GM10847 (cell line): ENCODE measurements at regions not wholly inside any gene's neighbourhood (a gene's known extent, or its start where the extent isn't known, plus 50 kb on each side); places are given as distances from the start of the nearest gene placed in this dataset.

Source experiments
- POLR2A ChIP-seq: IDR thresholded peaks from 2 replicates; pipeline ENCODE4 v1.6.1; 2011; ENCODE audit not compliant: insufficient read length; ENCODE audit errors: extremely low read depth

GRCh38 chr13:29935309-29935981, 85.0 kb upstream of the UBL3 start:
- no peak for TF ChIP-seq POLR2A

GRCh38 chr13:29934531-29935308, 84.3 kb upstream of the UBL3 start:
- TF ChIP-seq POLR2A = no peak

GRCh38 chr13:29933401-29933800, 83.0 kb upstream of the UBL3 start:
- TF ChIP-seq POLR2A = no peak

GRCh38 chr13:29931696-29932095, 81.3 kb upstream of the UBL3 start:
- no peak for TF ChIP-seq POLR2A

- TF ChIP-seq POLR2A = no peak
Measured at GRCh38 chr13:29929062-29929847, 78.8 kb upstream of the UBL3 start.

GRCh38 chr13:29926098-29926476, 75.7 kb upstream of the UBL3 start:
- no peak for TF ChIP-seq POLR2A

- TF ChIP-seq POLR2A = no peak
Measured at GRCh38 chr13:29925457-29926097, 75.2 kb upstream of the UBL3 start.

GRCh38 chr13:29924482-29925350, 74.3 kb upstream of the UBL3 start:
- TF ChIP-seq POLR2A = no peak

- TF ChIP-seq POLR2A = no peak
Measured at GRCh38 chr13:29923554-29924481, 73.4 kb upstream of the UBL3 start.

GRCh38 chr13:29922896-29923295, 72.5 kb upstream of the UBL3 start:
- no peak for TF ChIP-seq POLR2A

- no peak for TF ChIP-seq POLR2A
Measured at GRCh38 chr13:29922281-29922821, 71.9 kb upstream of the UBL3 start.

- TF ChIP-seq POLR2A = no peak
Measured at GRCh38 chr13:29921542-29921941, 71.1 kb upstream of the UBL3 start.

GRCh38 chr13:29920025-29920643, 69.7 kb upstream of the UBL3 start:
- TF ChIP-seq POLR2A = no peak
